ENCODE measurements at regions not wholly inside any gene's neighbourhood (a gene's known extent, or its start where the extent isn't known, plus 50 kb on each side); places are given as distances from the start of the nearest gene placed in this dataset.

DNA sequence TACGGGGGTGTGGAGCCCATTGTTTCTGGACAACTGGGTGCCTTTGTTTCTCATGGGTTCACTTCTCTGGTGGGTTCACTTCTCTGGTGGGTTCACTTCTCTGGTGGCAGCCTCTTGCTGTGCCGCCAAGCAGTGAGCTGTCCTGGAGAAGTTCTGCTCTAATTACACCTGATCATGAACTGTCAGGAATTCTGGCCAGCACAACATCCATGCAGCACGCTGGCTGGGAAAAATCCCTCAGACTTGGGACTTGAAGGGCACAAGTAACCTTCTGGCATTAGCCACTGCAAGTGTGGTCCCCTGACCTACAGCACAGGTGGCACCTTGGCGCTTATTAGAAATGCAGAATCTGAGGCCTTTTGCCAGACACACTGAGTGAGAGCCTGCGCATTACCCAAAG, 752.5 kb downstream of the QKI start:
- TF ChIP-seq, protein P1, sequence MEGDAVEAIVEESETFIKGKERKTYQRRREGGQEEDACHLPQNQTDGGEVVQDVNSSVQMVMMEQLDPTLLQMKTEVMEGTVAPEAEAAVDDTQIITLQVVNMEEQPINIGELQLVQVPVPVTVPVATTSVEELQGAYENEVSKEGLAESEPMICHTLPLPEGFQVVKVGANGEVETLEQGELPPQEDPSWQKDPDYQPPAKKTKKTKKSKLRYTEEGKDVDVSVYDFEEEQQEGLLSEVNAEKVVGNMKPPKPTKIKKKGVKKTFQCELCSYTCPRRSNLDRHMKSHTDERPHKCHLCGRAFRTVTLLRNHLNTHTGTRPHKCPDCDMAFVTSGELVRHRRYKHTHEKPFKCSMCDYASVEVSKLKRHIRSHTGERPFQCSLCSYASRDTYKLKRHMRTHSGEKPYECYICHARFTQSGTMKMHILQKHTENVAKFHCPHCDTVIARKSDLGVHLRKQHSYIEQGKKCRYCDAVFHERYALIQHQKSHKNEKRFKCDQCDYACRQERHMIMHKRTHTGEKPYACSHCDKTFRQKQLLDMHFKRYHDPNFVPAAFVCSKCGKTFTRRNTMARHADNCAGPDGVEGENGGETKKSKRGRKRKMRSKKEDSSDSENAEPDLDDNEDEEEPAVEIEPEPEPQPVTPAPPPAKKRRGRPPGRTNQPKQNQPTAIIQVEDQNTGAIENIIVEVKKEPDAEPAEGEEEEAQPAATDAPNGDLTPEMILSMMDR (IDR thresholded peaks at IDR 0.05) = no peak
- TF ChIP-seq EP300 (IDR thresholded peaks at IDR 0.05; ENCODE audit: low read depth) (no peak), POLR2AphosphoS5 (IDR thresholded peaks at IDR 0.05) (no peak), POLR2A (IDR thresholded peaks at IDR 0.05) (no peak)
